IPS-NIHi11 (cell line): ENCODE measurements at regions not wholly inside any gene's neighbourhood (a gene's known extent, or its start where the extent isn't known, plus 50 kb on each side); places are given as distances from the start of the nearest gene placed in this dataset.

Source experiments
- DNase-seq: peaks from one replicate; pipeline ENCODE4 v3.0.0; 2012; ENCODE audit warnings: mixed read lengths, low spot score

DNA sequence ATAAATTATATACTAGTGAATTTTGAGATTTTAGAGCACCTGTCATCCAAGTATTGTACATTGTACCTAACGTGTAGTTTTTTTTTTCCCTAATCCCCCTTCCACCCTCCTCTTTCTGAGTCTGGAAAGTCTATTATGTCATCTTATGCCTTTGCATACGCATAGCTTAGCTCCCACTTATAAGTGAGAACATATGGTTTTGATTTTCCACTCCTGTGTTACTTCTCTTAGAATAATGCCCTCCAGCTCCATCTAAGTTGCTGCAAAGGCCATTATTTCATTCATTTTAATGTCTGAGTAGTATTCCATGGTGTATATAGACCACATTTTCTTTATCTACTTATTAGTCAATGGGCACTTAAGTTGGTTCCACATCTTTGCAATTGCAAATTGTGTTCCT, 177.0 kb upstream of the C16orf82 start:
- DNase-seq, result no peak

DNA sequence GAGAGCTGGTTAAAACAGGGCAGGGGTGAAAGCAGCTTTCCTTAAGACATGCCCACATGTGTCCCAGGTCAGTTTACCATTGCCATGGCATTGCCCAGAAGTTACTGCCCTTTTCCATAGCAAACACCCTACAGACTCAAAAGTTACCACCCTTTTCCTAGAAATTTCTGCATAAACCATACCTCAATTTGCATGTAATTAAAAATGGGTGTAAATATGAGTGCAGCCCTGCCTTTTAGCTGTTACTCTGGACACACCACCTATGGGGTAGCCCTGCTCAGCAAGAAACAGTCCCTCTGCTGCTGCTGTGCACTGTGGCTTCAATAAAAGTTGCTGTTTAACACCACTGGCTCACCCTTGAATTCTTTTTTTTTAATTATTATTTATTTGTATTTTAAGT, 168.5 kb upstream of the C16orf82 start:
- no peak for DNase-seq

DNA sequence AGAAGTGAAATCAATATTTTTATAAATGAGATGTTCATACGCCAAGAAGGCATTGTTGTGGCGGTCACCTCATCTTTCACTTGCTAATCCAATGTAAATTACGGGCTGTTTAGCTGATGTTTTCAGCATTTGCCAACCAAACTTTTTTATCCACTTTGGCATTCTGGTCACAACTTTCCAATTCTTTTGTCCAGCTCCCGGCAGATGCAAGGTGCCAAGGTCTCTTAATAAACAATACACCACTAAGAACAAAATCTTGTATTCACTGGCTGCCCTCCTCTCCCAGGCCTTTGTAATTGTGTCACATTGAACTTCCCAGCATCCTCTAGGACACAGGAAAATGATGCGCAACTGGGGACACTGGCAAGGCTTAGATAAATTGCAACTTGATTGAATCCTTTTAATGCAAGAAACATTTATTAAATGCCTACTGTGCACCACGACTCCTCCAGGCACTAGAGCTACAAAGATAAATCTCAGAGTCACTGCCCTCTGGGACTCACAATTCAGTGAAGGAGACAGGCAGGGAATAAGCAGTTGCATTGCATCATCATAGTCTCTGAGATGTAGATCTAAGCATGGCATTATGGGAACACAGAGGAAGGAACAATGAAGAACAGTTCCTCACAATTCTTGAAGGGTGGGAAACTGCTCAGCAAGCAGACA, 165.4 kb upstream of the C16orf82 start:
- no peak for DNase-seq

DNA sequence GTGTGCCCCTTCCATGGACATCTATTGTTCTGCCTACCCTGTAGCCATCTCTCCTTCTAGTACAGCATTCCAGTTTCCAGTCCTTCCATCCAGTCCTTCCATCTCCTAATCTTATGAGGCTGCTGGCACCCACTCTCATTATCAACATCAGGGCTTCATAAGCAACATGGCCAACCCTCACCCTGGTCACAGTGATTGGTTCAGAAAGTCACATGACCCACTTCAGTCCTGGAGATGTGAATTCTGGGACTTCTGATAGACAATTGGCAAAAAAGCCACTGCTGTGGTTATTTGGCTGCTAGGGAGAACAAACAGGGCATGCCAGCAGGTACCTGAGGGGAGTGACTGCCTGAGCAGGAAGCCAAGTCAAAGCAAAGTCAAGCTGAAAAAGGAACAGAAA, 164.7 kb upstream of the C16orf82 start:
- DNase-seq, result no peak

DNA sequence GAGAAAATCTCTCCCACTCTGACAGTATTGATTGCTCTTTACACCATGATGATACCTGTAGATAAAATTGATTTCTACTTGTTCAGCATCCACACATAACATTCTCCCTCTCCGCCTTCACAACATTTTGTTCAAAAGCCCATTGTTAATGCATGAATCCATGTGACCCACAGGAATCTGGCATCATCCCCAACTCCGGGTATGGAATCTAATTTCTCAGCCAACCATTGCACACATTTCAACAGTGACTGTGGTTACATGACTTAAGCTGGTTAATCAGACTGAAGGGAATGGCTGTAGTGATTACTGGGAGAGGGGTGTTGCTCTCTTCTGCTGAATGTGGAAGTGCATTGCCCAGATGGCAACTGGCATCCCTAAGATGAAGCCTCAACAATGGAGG, 161.4 kb upstream of the C16orf82 start:
- DNase-seq, result no peak

DNA sequence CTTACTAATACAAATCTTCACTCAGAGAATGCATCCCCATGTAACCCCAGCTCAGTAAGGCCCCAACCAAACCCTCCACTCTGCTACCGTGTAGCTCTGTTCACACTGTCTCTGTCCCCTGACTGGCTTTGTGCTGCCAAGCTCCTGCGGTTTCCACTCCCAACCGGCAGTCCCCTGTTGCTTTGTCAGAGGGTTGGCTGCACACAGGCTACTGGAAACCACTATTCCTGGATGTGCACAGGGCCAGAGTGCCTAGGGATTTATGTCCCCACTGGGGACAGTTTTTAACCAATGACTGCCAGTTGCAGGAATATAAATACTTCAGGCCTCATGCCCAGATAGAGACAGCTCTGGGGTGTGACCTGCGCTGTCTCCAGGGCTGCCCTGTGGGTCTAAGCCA, 157.1 kb upstream of the C16orf82 start:
- DNase-seq, result no peak

DNA sequence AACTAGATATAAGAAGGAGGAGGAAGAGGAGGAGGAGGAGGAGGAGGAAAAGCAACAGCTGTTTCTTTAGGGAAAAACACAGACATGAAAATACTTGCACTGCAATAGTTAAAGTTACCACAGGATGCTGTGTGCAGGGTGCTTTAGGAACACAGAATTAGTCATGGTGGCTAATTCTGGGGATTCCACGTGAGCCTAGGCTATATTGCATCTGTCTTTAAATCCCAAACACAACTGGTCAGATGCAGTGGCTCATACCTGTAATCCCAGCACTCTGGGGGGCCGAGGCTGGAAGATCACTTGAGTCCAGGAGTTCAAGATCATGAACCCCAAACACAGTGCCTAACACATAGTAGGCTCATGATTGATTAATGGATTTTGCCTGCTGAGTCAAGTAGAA, 155.3 kb upstream of the C16orf82 start:
- DNase-seq, result no peak

- DNase-seq, result no peak
Observed at GRCh38 chr16:26913851-26914250, 152.9 kb upstream of the C16orf82 start.

GRCh38 chr16:26930786-26931581, 135.7 kb upstream of the C16orf82 start:
- DNase-seq, result no peak

- no peak for DNase-seq
Observed at GRCh38 chr16:26950636-26951035, 116.1 kb upstream of the C16orf82 start.

DNA sequence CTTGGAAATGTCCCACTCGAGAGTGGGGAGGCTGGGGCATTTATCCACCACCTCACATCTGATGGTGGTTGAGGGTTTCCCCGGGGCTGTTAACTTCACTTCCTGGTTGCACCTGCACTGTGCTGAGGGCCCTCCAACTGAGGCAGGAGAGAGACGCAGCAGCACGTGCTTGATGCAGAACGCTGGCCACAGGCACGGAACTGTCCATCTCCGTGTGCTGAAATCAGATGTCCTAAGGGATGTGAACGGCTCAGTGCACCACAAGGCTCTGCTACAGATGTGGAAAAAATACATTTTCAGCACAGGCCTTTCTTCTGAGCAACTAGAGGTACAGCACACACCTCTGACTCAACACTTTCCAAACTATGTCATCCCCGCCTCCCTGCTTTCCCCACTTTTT, 114.8 kb upstream of the C16orf82 start:
- peak; percentile 35 for DNase-seq

DNA sequence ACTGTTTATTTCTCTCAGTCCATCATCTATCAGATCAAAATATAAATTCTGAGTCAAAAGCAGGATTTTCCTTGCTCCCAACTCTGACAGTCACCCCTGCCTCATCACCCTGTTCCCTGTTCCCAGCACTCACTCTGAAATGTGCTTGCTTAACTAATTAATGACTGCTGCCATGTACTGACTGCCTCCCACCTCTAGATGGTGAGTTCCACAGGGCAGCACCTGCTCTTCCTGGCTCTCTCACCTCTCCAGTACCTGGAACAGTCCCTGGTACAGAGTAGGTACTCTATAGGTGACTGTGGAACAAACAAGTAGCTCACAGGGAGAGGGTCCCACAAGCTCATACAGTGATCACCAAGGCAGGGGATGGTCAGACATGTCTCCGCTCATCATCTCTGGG, 114.3 kb upstream of the C16orf82 start:
- peak; percentile 49 for DNase-seq

DNA sequence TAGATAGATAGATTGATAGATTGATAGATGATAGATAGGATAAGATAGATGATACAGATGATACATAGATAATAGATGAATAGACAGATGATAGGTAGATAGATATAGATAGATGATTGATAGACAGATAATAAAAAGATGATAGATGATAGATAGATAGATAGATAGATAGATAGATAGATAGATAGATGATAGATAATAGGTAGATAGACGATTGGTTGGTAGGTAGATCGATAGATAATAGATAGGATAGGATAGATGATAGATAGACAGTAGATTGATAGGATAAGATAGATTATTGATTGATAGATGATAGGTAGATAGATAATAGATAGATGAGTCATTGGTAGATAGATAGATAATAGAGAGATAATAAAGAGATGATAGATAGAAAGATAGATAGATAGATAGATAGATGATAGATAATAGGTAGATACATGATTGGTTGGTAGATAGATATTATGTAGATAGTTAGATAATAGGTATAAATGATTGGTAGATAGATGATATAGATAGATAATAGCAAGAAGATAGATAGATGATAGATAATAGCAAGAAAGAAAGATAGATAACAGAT, 109.4 kb upstream of the C16orf82 start:
- no peak for DNase-seq

DNA sequence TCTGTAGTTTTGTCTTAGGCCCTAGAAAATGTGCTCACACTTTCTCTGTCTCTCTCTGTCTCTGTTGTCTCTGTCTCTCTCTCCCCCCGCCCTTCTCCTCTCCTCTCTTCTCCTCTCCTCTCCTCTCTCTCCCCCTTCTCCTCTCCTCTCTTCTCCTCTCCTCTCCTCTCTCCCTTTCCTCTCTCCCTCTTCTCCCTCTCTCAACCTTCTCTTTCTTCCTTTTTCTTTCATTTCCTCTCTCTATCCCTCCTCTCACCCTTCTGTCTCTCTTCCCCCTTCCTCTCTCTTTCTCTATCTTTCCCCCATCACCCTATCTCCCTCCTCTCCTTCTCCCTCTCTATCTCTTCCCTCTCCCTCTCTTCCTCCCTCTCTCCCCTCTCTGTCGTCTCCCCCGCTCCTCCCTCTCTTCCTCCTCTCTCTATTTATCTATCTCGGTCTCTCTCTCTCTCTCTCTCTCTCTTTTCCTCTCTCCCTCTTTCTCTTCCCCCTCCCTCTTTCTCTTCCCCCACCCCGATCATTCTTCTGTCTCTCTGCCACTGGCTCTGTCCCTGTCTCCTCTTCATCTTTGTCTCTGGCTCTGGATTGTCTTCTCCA, 107.2 kb upstream of the C16orf82 start:
- no peak for DNase-seq

GRCh38 chr16:26961459-26961858, 105.3 kb upstream of the C16orf82 start:
- no peak for DNase-seq

GRCh38 chr16:26963109-26963508, 103.6 kb upstream of the C16orf82 start:
- DNase-seq, result peak; percentile 82

DNA sequence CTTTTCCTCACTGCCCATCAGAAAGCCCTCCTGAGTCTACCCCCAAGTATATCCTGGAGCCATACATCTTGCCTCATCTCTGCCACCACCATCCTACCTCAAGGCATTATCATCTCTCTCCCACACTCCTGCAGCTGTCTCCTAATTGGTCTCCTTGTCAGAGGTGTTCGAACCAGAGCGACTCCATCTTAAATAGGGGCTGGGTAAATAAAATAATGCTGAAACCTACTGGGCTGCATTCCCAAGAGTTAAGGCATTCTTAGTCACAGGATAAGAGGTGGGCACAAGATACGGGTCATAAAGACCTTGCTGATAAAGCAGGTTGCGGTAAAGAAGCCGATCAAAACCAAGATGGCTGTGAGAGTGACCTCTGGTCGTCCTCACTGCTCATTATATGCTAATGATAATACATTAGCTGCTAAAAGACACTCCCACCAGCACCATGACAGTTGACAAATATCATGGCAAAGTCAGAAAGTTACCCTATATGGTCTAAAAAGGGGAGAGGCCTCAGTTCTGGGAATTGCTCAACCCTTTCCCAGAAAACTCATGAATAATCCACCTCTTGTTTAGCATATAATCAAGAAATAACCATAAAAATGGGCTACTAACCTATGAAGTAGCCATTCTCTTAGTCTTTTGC, 97.0 kb upstream of the C16orf82 start:
- no peak for DNase-seq

DNA sequence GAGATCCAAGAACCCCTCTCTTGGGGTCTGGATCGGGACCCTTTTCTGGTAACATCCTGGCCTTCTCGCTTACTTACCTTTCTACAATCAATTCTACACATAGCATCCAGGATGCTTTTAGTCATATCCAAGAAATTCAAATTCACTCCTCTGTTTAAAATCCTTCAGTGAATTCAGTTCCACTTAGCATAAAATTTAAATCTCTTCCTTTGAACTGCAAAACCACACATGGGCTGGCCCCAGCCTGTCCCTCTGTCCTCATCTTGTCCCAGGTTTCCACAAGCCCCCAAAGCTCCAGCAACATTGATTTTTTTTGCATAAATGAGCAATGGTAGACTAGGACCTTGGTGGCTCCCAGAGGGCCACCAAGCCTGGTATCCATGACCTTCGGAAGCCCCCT, 96.4 kb upstream of the C16orf82 start:
- DNase-seq, result no peak

GRCh38 chr16:26976873-26977272, 89.9 kb upstream of the C16orf82 start:
- DNase-seq, result no peak

- no peak for DNase-seq
Observed at GRCh38 chr16:26981266-26981938, 85.3 kb upstream of the C16orf82 start.

DNA sequence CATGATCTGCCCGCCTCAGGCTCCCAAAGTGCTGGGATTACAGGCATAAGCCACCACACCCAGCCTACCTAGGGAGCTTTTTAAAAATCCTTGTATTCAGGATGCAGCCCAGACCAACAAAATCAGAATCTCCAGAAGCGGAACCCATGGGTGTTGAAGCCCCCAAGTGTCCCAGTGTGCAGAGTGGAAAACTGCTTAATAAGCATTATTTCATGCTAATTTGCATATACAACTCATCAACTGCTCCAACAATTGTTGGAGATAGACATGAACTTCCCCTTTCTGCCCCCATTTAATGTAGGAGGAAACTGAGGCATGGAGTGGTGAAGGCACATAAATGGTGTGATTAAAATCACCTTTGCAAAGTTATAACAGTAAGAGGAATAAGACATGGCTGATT, 84.3 kb upstream of the C16orf82 start:
- no peak for DNase-seq

GRCh38 chr16:26983426-26983825, 83.3 kb upstream of the C16orf82 start:
- DNase-seq, result no peak
